Activated CD8-positive, alpha-beta memory T cell treated with anti-CD3 and anti-CD28 coated beads, Interleukin-2, amount 10 ng/mL, durations not matched to agents 7 days and 5 days (primary cell): ENCODE measurements at regions not wholly inside any gene's neighbourhood (a gene's known extent, or its start where the extent isn't known, plus 50 kb on each side); places are given as distances from the start of the nearest gene placed in this dataset.
"Not testable (repeated sequence)": the region's sequence is repeated elsewhere in the genome, so short reads cannot be mapped to it uniquely, and the experiment has no call there.

ENCODE experiments used
- ATAC-seq: fragments of 150-1000 bp; cut with Tn5 transposase; one replicate; pipeline ENCODE4 v1.10.0; 2021; ENCODE audit warnings: moderate library complexity
- CTCF ChIA-PET: fragments of 350-600 bp; sonication (Branson Sonifier 250); formaldehyde crosslinking; loops from one replicate; lab custom pipeline; 2021; ENCODE audit warnings: antibody characterized with exemption; lab: Charles Lee
- DNase-seq: peaks from one replicate; pipeline ENCODE4 v3.0.0-alpha.2; 2020
- H3K27ac Mint-ChIP-seq: one replicate; pipeline ENCODE4 v1.8.0; 2021; ENCODE audit warnings: mild to moderate bottlenecking, mixed read lengths
- H3K27me3 Mint-ChIP-seq: one replicate; pipeline ENCODE4 v1.8.0; 2021; ENCODE audit warnings: mixed read lengths
- H3K36me3 Mint-ChIP-seq: one replicate; pipeline ENCODE4 v1.8.0; 2021; ENCODE audit warnings: mild to moderate bottlenecking, mixed read lengths
- H3K4me1 Mint-ChIP-seq: one replicate; pipeline ENCODE4 v1.8.0; 2021; ENCODE audit warnings: mixed read lengths
- H3K4me3 Mint-ChIP-seq: one replicate; pipeline ENCODE4 v1.8.0; 2021; ENCODE audit warnings: mild to moderate bottlenecking, moderate library complexity, mixed read lengths
- H3K9me3 Mint-ChIP-seq: one replicate; pipeline ENCODE4 v1.8.0; 2022; ENCODE audit warnings: low read depth, mixed read lengths

GRCh38 chr11:87460842-87461637 lies 423.3 kb downstream of the TMEM135 start:
- no peak overlapping the region for H3K27ac Mint-ChIP-seq
- no peaks in the 10 kb centered on the region for H3K36me3 Mint-ChIP-seq
- CTCF ChIA-PET: no interaction called here
- H3K9me3 Mint-ChIP-seq: no peaks in the 10 kb centered on the region
- H3K4me3 Mint-ChIP-seq: no peak overlapping the region
- H3K4me1 Mint-ChIP-seq: no peaks in the 10 kb centered on the region
- DNase-seq (no peak), ATAC-seq (no peak)
- H3K27me3 Mint-ChIP-seq: no peaks in the 10 kb centered on the region

DNA sequence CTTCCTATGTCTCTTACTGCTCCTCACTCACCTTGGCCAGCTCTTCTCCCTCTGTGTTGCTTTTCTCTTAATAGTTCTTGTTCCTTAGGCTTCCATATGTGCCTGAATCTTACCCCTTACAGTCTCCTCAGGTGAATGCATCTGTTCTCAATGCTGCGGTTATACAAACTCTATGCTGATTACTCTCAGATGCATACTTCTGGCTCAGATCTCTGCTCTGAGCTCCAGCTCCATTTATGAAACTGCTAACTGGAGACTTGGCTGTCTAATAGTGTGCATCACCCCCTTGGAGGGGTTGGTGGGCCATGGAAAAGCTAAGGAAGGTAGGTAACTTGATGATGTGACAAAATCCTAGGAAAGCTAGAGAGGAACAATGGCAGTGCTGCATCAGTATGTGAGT lies 422.5 kb downstream of the TMEM135 start:
- no peaks in the 10 kb centered on the region for H3K4me1 Mint-ChIP-seq
- H3K9me3 Mint-ChIP-seq: no peaks in the 10 kb centered on the region
- ATAC-seq: no peak
- no peak overlapping the region for H3K27ac Mint-ChIP-seq
- no peaks in the 10 kb centered on the region for H3K36me3 Mint-ChIP-seq
- H3K4me3 Mint-ChIP-seq: no peak overlapping the region
- CTCF ChIA-PET: no interaction called here
- no peak for DNase-seq
- no peaks in the 10 kb centered on the region for H3K27me3 Mint-ChIP-seq

- H3K9me3 Mint-ChIP-seq: no peaks in the 10 kb centered on the region
- no peaks in the 10 kb centered on the region for H3K36me3 Mint-ChIP-seq
- ATAC-seq (no peak), DNase-seq (no peak)
- H3K4me3 Mint-ChIP-seq: no peak overlapping the region
- CTCF ChIA-PET: no interaction called here
- H3K4me1 Mint-ChIP-seq: no peaks in the 10 kb centered on the region
- H3K27me3 Mint-ChIP-seq: no peaks in the 10 kb centered on the region
- H3K27ac Mint-ChIP-seq: no peak overlapping the region
Measured at GRCh38 chr11:87459351-87459750, 421.6 kb downstream of the TMEM135 start.

GRCh38 chr11:87456499-87456898 lies 418.8 kb downstream of the TMEM135 start:
- no peak for ATAC-seq
- no peaks in the 10 kb centered on the region for H3K4me1 Mint-ChIP-seq
- H3K27me3 Mint-ChIP-seq: no peaks in the 10 kb centered on the region
- CTCF ChIA-PET: no interaction called here
- DNase-seq: no peak
- no peaks in the 10 kb centered on the region for H3K36me3 Mint-ChIP-seq
- no peak overlapping the region for H3K27ac Mint-ChIP-seq
- no peaks in the 10 kb centered on the region for H3K9me3 Mint-ChIP-seq
- no peak overlapping the region for H3K4me3 Mint-ChIP-seq

DNA sequence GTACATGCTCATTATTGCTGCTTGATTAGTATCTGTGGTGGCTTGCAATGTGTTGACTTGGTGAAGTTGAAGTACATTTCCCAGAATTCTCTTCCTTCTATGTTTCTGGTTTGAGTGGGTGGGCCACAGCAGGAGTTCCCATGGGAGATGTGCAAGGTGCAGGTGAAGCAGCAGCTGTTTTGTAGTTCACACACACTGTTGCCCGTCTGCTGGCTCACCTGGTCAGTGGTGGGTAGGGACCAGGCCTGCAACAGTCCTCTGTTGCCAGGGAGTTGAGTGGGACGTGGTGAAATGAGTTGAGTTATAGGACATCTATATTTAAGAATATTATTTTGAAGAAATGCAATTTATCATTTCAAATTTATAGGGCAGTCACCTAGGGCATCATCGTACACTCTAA lies 417.4 kb downstream of the TMEM135 start:
- CTCF ChIA-PET: no interaction called here
- no peak for DNase-seq
- no peaks in the 10 kb centered on the region for H3K4me1 Mint-ChIP-seq

DNA sequence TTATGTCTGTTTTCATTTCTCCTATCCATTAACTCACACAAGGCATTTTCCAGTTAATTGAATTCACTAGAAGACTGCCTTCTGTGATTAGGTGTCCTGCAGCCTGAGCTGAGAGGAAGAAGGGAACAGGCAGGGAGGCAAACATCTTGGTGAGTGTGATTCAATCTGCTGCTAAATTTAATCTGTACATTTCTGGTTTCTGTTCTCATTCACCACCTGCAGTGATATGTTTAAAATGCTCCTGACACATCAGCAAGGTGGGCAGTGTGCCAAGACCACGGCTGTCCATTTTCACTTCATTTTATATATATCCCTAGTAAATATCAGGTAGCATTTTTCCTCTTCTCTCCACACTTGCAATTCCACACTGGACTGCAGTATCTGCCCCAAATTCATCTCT lies 416.5 kb downstream of the TMEM135 start:
- DNase-seq (no peak), ATAC-seq (no peak)
- Mint-ChIP-seq H3K4me1 (no peaks in the 10 kb centered on the region), H3K36me3 (no peaks in the 10 kb centered on the region), H3K27ac (no peak overlapping the region), H3K9me3 (no peaks in the 10 kb centered on the region), H3K4me3 (no peak overlapping the region), H3K27me3 (no peaks in the 10 kb centered on the region)
- CTCF ChIA-PET: no interaction called here

More for the DNA sequence above, 417.4 kb downstream of the TMEM135 start:
- Mint-ChIP-seq H3K27me3 (no peaks in the 10 kb centered on the region), H3K4me3 (no peak overlapping the region), H3K36me3 (no peaks in the 10 kb centered on the region), H3K9me3 (no peaks in the 10 kb centered on the region), H3K27ac (no peak overlapping the region)
- ATAC-seq: no peak

DNA sequence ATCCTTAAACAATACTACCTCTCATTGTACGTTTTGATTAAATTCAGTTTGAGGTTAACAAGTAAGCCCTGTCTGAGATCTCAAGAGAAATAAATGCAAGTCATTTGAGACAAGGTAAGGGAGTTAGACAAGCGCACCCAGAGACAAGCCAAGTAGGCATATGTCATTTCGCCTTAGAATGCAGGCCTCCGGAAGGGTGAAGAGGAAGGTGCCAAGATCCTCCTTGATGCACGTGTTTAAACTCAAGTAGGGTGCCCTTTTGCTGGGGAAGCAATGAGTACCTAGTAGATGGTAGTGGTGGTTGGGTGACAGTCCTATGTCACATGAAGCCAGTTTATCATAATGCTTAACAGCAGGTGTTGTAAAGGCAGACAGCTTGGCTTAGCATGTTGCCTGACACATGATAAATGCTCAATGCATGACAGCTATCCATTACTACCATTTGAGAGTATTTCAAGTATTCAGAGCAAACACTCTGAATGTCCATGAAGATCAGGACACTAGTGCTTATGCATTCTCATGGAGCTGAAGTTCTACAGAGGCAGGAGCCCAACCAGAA lies 415.9 kb downstream of the TMEM135 start:
- H3K36me3 Mint-ChIP-seq: no peaks in the 10 kb centered on the region
- H3K27ac Mint-ChIP-seq: no peak overlapping the region
- no peak for DNase-seq
- H3K27me3 Mint-ChIP-seq: no peaks in the 10 kb centered on the region
- CTCF ChIA-PET: no interaction called here
- H3K4me3 Mint-ChIP-seq: no peak overlapping the region
- H3K9me3 Mint-ChIP-seq: no peaks in the 10 kb centered on the region
- ATAC-seq: no peak
- H3K4me1 Mint-ChIP-seq: no peaks in the 10 kb centered on the region

- H3K27ac Mint-ChIP-seq, DNase-seq, H3K9me3 Mint-ChIP-seq, H3K4me3 Mint-ChIP-seq, H3K27me3 Mint-ChIP-seq, H3K4me1 Mint-ChIP-seq, ATAC-seq, H3K36me3 Mint-ChIP-seq, CTCF ChIA-PET: not testable (repeated sequence)
Measured at GRCh38 chr11:87452025-87452424, 414.3 kb downstream of the TMEM135 start.

DNA sequence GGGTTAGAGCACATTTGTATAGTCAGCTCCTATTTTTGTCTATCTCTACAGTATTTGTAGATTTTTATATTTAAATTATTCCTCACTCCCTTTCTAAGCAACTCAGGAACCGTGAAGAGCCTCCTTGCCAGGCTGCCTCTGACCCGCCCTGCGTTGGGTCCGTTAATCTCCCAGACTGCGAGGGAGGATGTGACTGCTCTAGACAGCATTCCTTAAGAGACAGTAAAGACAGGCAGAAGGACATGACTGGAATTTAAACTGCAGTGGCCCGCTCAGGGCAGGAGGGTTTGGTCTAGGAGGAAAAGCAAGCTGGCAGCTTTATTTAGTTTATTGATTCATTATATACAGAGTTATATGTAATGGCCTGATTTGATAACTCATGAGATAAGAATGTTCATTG lies 413.7 kb downstream of the TMEM135 start:
- no peak for DNase-seq
- H3K27me3 Mint-ChIP-seq: no peaks in the 10 kb centered on the region
- H3K4me1 Mint-ChIP-seq: no peaks in the 10 kb centered on the region
- H3K4me3 Mint-ChIP-seq: no peak overlapping the region
- no peak overlapping the region for H3K27ac Mint-ChIP-seq
- H3K36me3 Mint-ChIP-seq: no peaks in the 10 kb centered on the region
- H3K9me3 Mint-ChIP-seq: no peaks in the 10 kb centered on the region
- CTCF ChIA-PET: no interaction called here
- ATAC-seq: no peak

GRCh38 chr11:87447606-87448005 lies 409.9 kb downstream of the TMEM135 start:
- Mint-ChIP-seq H3K27ac (no peak overlapping the region), H3K4me3 (no peak overlapping the region), H3K36me3 (no peaks in the 10 kb centered on the region), H3K9me3 (no peaks in the 10 kb centered on the region), H3K27me3 (peaks cover 6% of the 10 kb centered on the region), H3K4me1 (no peaks in the 10 kb centered on the region)
- no peak for ATAC-seq
- DNase-seq: no peak
- CTCF ChIA-PET: no interaction called here

DNA sequence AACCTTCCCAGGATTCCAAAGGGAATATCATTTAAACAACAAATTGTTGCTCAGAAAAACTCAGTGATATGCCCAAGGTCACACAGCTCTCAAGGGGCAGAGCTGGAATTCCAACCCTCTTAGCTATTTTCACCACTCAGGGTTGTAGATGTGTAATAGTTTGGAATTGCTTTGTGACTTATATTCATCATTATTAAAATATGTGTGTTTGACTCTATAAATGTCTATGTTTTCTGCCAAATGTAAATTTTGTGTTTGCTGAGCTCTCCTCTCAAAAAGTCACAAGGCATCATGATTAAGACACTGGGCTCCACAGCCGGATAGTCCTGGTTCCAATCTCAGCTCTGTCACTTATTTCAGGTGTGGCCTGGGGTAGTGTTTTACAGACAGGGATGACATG lies 407.3 kb downstream of the TMEM135 start:
- Mint-ChIP-seq H3K4me3 (no peak overlapping the region), H3K36me3 (no peaks in the 10 kb centered on the region), H3K27ac (no peak overlapping the region), H3K27me3 (peaks cover 9% of the 10 kb centered on the region), H3K9me3 (no peaks in the 10 kb centered on the region), H3K4me1 (no peaks in the 10 kb centered on the region)
- CTCF ChIA-PET: no interaction called here
- DNase-seq: no peak
- no peak for ATAC-seq

DNA sequence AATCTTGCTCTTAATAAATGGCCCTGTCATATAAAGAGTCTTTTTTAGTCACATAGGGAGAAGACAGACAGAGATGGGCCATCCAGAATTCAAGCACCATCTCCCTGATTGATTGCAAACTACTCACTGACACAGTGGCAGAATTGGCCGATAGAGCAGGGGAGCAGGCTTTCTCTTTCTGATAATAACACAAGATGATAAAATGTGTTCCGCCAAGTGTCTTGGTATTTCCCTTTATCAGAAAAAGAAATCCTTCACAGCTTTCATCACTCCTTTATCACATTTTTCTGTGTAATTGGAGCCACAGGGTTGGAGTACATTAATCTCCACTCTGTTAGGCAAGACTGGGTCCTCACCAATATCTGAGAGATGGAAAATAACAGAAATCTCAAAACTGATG lies 406.0 kb downstream of the TMEM135 start:
- Mint-ChIP-seq H3K4me3 (no peak overlapping the region), H3K4me1 (no peaks in the 10 kb centered on the region), H3K36me3 (no peaks in the 10 kb centered on the region), H3K9me3 (no peaks in the 10 kb centered on the region), H3K27me3 (peaks cover 13% of the 10 kb centered on the region), H3K27ac (no peak overlapping the region)
- CTCF ChIA-PET: no interaction called here
- ATAC-seq (no peak), DNase-seq (no peak)

DNA sequence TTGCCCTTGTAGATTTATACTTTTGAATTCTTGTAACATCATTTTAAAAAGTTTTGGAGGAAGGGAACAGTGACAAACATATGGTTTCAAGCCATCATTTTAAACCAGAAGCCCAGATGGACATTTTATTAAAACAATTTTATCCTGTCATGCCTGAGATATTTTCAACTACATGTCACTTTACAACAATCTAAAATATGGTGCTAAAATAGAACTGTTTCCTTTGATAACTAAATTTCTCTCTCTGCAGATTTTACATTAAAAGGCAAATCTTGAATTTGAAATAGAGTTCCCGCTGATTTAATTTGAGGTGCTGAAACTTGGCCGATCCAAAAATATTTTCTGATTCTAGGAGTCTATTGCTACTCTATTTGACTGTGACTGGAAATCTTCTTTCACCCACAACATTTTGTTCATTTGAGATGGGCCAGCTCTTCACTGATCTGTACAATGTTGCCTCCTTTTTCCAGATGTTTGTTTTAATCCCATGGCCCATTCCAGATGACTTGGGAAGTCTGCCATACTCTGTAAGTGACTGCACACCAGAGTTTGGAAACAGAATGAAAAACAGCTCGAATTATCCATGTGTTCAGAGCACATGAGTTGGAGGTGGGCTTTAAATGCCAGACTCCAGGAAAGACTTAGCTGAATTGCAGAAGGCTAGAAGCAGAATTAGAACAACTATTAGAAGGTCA lies 402.5 kb downstream of the TMEM135 start:
- ATAC-seq (no peak), DNase-seq (no peak)
- Mint-ChIP-seq H3K27ac (no peak overlapping the region), H3K4me3 (no peak overlapping the region), H3K4me1 (no peaks in the 10 kb centered on the region), H3K27me3 (peaks cover 10% of the 10 kb centered on the region), H3K36me3 (no peaks in the 10 kb centered on the region), H3K9me3 (no peaks in the 10 kb centered on the region)
- CTCF ChIA-PET: no interaction called here

- Mint-ChIP-seq H3K4me3 (no peak overlapping the region), H3K27me3 (peaks cover 9% of the 10 kb centered on the region), H3K4me1 (no peaks in the 10 kb centered on the region), H3K9me3 (no peaks in the 10 kb centered on the region), H3K27ac (no peak overlapping the region), H3K36me3 (no peaks in the 10 kb centered on the region)
- DNase-seq (no peak), ATAC-seq (no peak)
- CTCF ChIA-PET: no interaction called here
Measured at GRCh38 chr11:87438416-87438815, 400.7 kb downstream of the TMEM135 start.
